ENCODE measurements at regions not wholly inside any gene's neighbourhood (a gene's known extent, or its start where the extent isn't known, plus 50 kb on each side); places are given as distances from the start of the nearest gene placed in this dataset.

GRCh38 chr3:72060447-72061034 lies 275.6 kb upstream of the PROK2 start:
- no peak for DNase-seq

GRCh38 chr3:72058493-72059081 lies 273.6 kb upstream of the PROK2 start:
- no peak for DNase-seq

- DNase-seq, result no peak
These were observed 270.5 kb upstream of the PROK2 start for GRCh38 chr3:72055436-72055835.

GRCh38 chr3:72054976-72055375 lies 270.0 kb upstream of the PROK2 start:
- no peak for DNase-seq

GRCh38 chr3:72052841-72053409 lies 268.0 kb upstream of the PROK2 start:
- no peak for DNase-seq

- DNase-seq, result no peak
These were observed 265.8 kb upstream of the PROK2 start for GRCh38 chr3:72050771-72051170.

GRCh38 chr3:72050048-72050632 lies 265.2 kb upstream of the PROK2 start:
- no peak for DNase-seq

GRCh38 chr3:72049300-72049699 lies 264.4 kb upstream of the PROK2 start:
- no peak for DNase-seq

DNA sequence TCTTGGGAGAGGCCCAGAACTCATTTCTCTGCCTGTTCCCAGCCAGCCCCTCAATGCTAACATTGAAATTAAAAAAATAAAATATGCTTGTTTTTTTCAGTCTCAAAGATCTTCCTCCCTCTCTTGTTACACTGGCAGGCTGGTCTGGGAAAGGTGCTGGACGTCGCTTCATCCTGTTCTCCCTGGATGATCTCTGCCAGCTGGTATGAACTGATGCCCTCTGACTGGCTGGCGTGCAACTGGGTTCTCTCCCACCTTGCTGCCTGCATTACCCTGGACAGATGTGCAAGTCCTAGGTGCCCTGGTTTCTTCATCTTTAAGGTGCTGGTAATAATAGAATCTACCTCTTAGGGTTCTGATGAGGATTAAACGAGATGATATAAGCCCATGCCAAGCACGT lies 263.9 kb upstream of the PROK2 start:
- DNase-seq, result no peak

DNA sequence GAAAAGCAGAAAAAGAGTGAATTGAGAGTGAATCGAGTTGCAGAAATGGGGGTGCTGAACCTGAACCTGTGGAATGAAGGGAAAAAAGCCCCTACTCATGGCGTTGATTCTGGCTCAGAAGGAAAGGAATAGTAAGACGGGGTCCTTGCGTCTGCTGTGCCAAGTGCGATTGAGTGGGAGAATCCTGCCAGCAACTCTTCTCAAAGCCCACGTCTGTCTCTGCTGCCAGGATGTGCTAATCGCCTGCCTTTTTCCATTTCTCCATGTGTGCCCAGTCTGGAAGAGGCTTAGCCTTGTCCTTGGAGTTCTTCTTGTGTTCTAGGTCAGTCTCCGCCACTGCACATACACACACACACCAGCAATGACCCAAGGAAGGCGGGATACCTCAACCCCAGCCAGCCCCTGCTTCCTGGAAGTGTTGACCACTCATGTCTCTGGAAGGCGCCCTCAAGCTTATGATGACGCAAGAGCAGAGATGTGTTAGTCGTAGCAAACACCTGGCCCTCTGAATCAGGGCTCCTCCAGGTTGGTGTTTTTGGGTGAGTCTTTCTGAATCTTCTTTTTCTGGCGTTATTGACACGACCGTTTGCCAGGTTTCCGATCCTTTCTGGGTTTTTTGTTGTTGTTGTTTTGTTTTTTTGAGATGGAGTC lies 262.4 kb upstream of the PROK2 start:
- no peak for DNase-seq

DNA sequence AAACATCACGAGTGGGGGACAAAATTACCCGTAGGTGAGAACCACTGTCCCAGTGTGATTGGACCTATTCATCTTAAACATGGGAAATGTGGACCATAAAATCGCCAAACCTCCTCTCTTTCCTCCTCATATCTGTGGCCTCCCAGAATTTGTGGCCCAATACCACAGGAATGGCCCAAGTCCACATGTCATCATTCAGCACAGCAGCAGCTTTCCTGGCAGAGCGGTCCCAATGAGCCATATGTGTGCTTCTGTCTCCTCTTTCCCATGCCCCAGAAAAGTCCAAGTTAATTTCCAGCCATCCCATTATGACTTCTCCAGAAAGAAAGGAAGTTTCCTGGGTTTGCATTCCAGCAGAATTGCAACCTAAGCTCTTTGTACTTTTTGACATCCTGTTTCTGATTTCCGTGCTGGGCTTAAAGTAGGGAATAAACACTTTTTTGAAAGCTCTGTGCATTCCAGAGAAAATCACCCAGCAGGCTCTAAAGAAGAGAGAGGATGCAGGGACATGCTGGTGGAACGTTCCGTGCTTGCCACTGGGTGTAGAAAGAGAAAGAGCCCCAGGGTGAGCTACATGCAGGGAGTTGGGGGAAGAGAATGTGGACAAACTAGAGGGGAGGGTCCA lies 259.4 kb upstream of the PROK2 start:
- no peak for DNase-seq

GRCh38 chr3:72043204-72044133 lies 258.5 kb upstream of the PROK2 start:
- DNase-seq, result no peak

- DNase-seq, result no peak
These were observed 257.7 kb upstream of the PROK2 start for GRCh38 chr3:72042397-72043203.

- DNase-seq, result no peak
These were observed 256.6 kb upstream of the PROK2 start for GRCh38 chr3:72041511-72041910.

GRCh38 chr3:72041076-72041475 lies 256.1 kb upstream of the PROK2 start:
- no peak for DNase-seq

- DNase-seq, result no peak
These were observed 254.7 kb upstream of the PROK2 start for GRCh38 chr3:72039677-72040076.

GRCh38 chr3:72036899-72037298 lies 252.0 kb upstream of the PROK2 start:
- no peak for DNase-seq

DNA sequence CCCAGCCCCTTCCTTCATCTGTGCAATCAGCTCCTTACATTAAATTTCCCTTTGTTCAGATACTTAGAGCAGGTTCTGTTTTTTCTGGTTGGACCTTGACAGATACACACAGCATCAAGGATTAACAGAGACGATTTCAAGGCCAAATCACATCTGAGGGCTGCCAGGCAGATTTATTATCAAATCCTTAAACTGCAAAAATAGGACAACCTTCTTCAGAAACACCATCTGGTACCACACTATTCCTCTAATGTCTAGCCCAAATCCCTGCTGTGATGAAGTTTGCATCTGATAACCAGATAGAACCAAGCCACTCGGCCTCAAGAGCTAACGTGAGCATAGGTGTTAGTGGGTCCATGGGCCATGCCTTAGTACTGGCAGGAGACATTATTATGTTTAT lies 250.7 kb upstream of the PROK2 start:
- DNase-seq, result no peak

GRCh38 chr3:72034986-72035385 lies 250.0 kb upstream of the PROK2 start:
- no peak for DNase-seq

DNA sequence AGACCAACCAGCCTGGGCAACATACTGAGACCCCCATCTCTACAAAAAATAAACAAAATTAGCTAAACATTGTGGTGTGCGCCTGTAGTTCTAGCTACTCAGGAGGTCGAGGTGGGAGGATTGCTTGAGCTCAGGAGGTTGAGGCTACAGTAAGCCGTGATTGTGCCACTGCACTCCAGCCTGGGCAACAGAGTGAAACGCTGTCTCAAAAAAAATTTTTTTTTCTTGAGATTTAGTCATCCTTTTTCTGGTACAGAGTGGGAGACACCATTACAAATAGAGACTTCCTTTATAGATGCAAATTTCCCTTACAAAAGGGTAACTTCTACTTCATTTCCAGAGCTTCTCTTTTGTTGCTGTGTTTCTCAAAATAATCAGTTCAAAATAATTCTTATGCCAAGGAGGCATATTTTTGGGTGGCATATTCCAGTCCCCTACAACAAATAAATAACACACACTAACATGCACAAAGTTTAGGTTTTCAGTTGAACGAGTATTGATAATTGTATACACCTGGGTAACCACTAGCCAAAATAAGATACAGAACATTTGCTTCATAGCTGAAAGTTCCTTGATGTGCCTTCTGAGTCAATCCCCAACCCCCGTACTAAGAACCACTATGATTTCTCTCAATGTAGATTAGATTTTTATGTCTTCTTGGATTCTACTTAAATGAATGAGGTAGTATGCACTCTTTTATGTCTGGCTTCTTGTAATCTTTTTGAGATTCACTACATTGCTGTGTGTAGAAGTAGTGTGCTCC lies 248.9 kb upstream of the PROK2 start:
- no peak for DNase-seq
